Prostate gland (tissue), 2 donors: ENCODE measurements at regions not wholly inside any gene's neighbourhood (a gene's known extent, or its start where the extent isn't known, plus 50 kb on each side); places are given as distances from the start of the nearest gene placed in this dataset.

ENCODE experiments used
- POLR2A ChIP-seq: fragments of 450-650 bp; IDR thresholded peaks from one replicate; pipeline ENCODE4 v1.6.1; 2016; ENCODE audit warnings: antibody characterized with exemption, mild to moderate bottlenecking
- POLR2AphosphoS5 ChIP-seq: sonication (generic); formaldehyde crosslinking; IDR thresholded peaks from one replicate; pipeline ENCODE4 v1.6.1; 2017; ENCODE audit warnings: antibody characterized with exemption
- TF ChIP-seq, protein P1 (sequence below), 4 experiments: fragments of 200-600 bp in 2 of 4; fragments of 450-650 bp in 2 of 4; sonication (generic) in 2 of 4; IDR thresholded peaks; 1 replicate in 3 of 4; 2 replicates in 1 of 4; pipeline ENCODE4 v1.5.1; 2016 to 2019; ENCODE audit warnings: antibody characterized with exemption in 4 of 4, mild to moderate bottlenecking in 2 of 4, moderate library complexity in 2 of 4

DNA sequence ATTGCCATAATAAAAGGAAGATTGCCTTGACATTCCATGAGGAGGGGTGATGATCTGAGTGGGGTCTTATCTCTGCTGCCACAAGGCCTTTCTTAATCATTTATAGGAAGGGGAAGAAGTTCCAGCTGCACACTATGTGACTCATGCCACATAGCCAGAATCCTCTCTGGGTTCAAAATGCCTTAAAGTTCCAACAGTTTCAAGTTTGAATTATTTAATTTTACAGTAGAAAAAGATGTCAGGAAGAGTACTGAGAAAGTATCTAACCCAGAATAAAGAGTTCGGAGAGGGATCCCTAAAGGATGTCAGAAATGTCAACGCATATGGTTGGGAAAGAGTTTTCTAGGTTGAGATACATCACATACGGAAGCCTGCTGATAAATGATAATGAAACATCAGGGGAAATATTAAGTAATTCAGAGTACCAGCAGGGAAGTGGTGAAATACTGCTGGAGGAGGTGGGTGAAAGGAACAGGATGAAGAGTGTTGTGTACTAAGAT, 999.9 kb downstream of the TSN start:
- TF ChIP-seq, protein P1, sequence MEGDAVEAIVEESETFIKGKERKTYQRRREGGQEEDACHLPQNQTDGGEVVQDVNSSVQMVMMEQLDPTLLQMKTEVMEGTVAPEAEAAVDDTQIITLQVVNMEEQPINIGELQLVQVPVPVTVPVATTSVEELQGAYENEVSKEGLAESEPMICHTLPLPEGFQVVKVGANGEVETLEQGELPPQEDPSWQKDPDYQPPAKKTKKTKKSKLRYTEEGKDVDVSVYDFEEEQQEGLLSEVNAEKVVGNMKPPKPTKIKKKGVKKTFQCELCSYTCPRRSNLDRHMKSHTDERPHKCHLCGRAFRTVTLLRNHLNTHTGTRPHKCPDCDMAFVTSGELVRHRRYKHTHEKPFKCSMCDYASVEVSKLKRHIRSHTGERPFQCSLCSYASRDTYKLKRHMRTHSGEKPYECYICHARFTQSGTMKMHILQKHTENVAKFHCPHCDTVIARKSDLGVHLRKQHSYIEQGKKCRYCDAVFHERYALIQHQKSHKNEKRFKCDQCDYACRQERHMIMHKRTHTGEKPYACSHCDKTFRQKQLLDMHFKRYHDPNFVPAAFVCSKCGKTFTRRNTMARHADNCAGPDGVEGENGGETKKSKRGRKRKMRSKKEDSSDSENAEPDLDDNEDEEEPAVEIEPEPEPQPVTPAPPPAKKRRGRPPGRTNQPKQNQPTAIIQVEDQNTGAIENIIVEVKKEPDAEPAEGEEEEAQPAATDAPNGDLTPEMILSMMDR (IDR thresholded peaks at IDR 0.05), result no peak
- no peak for TF ChIP-seq POLR2A
- no peak for TF ChIP-seq POLR2AphosphoS5
